Skin of body (tissue), 1 donor: ENCODE measurements at regions not wholly inside any gene's neighbourhood (a gene's known extent, or its start where the extent isn't known, plus 50 kb on each side); places are given as distances from the start of the nearest gene placed in this dataset.
"Not testable (repeated sequence)": the region's sequence is repeated elsewhere in the genome, so short reads cannot be mapped to it uniquely, and the experiment has no call there.

ENCODE experiments used
- DNase-seq: peaks from one replicate; lab custom pipeline; 2025; lab: John Stamatoyannopoulos, UW

DNA sequence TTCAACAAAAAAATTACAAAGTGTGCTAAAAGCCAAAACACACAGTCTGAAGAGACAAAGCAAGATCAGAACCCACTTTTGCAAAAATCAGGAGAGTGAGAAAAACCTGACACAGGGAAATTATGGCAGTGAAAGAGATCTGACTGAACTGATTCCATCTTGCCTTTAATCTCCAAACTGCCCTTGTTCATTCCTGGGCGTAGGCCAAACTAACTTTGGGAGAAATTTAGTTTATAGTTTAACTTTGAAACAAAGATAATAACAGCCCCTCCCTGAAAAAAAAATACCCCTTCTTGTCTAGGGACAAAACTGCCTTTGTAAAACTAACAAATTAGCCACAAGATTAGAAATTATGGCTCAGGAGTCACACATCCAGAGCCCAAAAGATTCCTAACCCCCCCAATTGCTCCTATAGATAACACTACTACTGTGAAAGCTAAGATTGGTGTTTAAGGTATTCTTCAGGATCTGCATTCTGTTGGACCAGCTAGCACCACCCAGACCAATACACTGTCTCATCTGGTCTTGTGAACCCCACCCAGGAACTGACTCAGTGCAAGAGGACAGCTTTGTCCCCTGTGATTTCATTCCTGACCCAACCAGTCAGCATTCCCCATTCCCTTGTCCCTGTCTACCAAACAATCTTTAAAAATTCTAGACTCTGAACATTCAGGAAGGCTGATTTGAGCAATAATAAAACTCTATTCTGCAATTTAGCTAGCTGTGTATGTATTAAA, 226.1 kb upstream of the SH3BP4 start:
- no peak for DNase-seq

GRCh38 chr2:234724850-234725249, 227.0 kb upstream of the SH3BP4 start:
- DNase-seq, result no peak

- DNase-seq, result no peak
Observed at GRCh38 chr2:234723400-234723799, 226.5 kb upstream of the ARL4C start.

DNA sequence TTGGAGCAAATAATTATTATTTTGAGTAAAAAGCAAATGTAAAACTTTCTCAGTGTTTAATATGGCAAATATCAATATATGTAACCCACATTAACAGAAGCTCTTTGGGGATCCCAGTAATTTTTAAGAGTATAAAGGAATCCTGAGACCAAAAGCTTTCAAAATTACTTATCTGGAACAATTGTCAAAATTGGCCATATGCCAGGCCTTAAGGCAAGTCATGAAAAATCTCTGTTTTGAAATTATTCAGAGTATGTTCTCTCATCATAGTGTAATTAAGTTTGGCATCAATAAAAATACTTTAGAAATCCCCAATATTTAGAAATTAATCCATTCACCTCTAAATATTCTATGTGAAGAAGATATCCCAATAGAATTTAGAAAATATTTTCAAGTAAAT, 225.3 kb upstream of the ARL4C start:
- no peak for DNase-seq

DNA sequence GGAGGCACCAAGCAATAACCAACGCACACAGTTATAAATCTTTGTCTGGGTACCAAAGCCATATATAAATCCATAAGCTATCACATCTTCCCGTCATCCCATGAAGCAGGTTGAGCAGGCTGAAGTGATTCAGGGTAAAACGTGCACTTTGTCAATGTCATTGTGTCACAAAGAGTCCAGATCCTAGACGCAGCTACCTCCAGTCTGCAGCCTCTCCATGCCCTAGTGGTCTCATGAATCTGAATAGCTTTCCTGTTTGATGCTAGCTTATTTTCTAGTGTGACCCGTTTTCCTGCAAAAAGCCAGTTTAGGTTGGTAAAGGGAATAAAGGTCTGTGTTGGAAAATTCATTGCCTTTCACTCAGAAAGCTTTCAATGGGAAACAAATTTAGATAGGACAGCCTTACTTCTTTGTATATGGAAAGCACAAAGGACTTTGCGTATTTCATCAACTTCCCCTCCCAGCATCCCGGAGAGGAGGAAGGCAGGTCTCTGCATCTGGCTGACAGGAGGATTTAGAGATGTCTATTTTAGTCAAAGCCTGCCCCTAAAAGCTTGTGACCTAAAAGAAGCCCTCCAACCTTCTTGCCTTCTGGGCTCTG, 222.3 kb upstream of the ARL4C start:
- no peak for DNase-seq

DNA sequence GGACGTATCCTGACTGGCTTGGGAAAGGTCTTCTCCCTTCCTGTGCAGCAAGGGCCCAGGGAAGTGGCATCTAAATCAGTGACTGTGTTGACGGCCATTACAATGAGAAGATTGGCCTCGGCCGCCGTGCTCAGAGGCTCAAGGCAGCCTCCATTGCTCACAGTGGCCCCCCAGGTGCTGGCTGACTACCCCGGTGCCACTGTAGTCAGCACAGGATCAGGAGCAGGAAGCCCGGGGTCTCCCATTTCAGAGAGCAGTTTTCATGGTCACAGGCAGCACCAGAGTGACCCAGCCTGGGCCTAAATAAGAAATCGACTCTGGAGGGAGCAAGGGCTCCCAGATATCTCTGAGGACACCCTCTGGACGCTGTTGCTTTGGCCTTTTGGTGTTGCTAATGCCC, 219.4 kb upstream of the ARL4C start:
- DNase-seq, result no peak

- DNase-seq, result no peak
Observed at GRCh38 chr2:234715671-234716250, 218.9 kb upstream of the ARL4C start.

DNA sequence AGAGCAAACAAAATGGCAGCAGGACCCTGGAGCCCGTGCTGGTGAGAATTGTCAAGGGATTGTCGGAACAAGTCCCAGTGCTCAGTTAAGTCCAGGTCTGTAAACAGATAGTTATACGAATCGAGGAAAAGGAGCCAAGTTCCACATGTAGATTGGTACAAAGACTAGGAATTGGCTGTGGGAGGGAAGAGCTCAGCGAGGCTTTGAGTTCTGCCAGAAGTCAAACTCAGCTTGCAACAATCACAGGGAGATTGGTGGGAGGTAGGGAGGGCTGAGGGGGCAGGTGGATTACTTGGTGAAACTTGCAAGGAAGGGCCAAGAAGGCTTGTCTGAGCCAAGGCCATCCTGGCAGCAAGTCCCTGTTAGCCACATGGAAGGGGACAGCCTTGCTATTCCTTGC, 217.8 kb upstream of the ARL4C start:
- DNase-seq, result no peak

DNA sequence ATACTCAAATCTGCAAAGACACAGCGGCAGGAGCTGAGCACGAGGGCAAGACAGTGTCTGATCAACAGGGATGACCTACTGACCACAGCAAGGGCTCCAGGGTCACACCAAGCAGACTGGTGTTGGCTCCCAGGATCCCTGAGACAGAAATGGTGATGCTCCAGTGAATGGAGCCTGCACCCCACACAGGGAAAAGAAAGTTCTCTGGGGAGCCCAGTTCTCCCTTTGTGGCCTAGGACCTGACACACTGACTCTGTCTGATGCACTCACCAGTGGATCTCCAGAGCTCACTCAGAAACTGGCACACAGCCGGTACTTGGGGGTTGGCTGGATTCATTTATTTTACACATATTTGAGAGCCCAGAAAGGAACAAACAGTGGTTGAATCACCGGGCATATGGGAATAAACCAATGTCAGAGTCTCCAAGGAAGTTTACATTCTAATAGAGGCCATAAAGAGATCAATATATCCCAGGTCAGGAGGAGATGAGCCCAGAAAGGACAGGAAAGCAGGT, 215.6 kb upstream of the ARL4C start:
- DNase-seq, result no peak

DNA sequence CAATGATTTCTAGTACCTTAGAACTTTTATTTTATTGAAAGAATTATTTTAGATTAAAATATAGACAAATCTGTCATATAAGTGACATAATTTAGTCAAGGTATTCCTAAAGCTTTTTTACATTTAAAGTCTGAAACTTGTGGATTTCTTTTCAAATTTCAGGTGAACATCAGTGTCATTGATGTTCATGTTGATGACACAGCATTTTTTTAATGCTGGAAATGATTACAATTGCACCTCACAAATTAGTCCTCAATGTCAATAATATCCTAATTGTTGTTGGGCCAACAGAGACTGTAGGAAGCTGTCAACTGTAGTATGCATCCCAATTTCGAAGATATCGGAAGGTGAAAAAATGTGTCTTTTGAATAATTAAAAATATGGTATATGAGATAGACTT, 214.4 kb upstream of the ARL4C start:
- DNase-seq, result no peak

DNA sequence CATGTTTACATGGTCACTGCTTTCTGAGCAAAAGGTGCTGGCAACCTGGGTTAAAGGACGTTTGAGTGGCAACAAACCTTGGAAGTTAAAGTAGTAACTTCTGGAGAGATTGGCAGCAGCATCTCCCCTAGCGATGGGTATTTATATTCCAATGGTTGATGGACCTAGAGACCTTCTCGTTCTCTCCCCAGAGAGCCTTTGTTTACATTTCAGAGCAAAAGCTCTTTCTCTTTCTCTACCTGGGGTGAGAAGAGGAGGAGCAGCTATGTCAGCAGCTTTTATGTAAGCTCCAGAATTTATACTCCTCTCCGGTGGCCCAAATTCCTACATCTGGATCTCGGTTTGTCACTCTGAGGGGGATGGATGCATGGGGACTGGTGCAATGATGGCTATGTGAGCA, 213.7 kb upstream of the ARL4C start:
- peak; percentile 10 for DNase-seq

DNA sequence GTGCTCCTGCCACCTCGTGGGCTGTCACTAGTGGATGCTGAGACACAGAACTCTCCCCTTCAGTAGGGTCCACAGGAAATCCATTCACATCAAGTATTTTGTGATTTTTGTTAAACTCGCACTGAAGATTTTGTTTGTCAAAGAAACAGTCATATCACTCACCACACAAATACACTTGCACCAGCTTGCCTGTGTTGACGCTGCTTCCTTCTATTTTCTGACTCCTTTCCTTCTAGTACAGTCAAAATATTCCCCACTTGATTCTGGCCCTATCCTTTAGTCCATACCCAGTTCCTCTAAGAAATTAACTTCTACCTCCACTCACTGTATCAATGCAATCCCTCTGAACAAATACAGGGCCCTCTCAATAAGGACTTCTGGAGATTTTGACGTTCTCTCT, 213.2 kb upstream of the ARL4C start:
- no peak for DNase-seq

GRCh38 chr2:234708717-234709116, 211.8 kb upstream of the ARL4C start:
- DNase-seq, result no peak

DNA sequence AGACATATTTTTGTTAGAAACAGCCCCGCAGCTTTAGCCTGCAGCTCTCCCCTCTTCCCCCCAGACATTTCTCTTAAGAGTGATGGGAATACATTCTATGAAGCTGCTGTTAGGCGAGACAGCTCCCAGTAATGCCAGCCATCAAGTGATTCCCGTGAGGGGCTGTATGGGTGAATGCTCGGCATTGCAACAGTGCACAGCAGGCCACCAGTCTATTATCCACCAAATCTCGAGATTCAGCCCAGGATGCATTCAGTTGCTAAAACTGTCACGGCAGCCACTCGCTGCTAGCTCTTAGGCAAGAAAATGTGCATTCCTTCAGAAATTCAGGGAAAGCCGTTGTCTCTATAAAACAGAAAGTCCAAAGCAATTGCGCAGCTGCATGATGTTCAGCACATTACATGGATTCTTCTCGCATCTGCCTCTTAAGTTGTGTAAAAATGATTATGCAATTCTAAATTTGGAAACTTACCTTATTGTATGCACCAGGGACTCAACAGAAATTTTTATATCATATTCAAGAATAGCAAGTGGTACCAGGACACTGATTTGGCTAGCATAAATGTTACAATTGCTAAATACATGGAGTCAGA, 211.3 kb upstream of the ARL4C start:
- no peak for DNase-seq

- no peak for DNase-seq
Observed at GRCh38 chr2:234706086-234706485, 209.2 kb upstream of the ARL4C start.

DNA sequence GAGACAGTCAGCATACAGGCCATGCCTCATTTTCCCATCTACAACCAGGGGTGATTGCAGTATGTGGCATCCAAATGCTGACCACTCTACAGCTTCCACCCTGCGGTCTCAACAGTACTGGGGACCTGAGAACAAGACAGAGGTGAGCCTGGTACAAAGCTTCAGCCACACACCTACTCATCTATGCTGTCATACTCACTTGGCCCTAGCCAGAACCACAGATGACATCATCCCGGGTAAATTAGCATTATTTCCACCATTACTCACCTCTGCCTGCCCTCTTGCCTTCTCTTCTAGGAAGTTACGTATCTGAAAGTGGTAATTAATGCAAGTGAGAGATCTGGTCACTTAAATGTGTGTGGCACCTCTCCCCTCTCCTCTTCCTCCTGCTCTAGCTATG, 208.2 kb upstream of the ARL4C start:
- DNase-seq, result no peak

GRCh38 chr2:234703258-234703657, 206.4 kb upstream of the ARL4C start:
- no peak for DNase-seq

GRCh38 chr2:234702731-234703225, 205.9 kb upstream of the ARL4C start:
- DNase-seq, result no peak

- no peak for DNase-seq
Observed at GRCh38 chr2:234701841-234702240, 205.0 kb upstream of the ARL4C start.

DNA sequence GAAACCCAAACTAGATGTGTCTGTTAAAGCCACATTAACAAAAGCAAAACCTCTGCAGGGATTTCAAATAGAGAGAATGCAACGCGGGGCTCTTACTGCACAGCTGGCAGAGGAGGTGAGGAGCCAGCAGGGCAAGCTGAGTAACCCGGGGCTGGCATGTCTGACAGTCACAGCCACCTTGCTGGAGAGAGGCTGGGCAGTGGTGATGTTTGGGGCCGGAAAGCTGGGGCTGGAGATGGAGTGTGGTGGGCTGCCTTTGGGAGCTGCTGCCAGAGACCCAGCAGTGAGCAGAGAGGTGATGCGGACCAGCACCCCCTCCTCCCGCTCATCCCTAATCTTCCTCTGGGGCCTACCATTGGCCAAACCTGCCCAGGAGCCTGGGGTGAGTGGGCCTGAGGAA, 204.5 kb upstream of the ARL4C start:
- DNase-seq, result no peak

GRCh38 chr2:234699456-234699855, 202.6 kb upstream of the ARL4C start:
- DNase-seq, result no peak

GRCh38 chr2:234697300-234697876, 200.5 kb upstream of the ARL4C start:
- DNase-seq, result not testable (repeated sequence)
